ENCODE measurements at regions not wholly inside any gene's neighbourhood (a gene's known extent, or its start where the extent isn't known, plus 50 kb on each side); places are given as distances from the start of the nearest gene placed in this dataset.

DNA sequence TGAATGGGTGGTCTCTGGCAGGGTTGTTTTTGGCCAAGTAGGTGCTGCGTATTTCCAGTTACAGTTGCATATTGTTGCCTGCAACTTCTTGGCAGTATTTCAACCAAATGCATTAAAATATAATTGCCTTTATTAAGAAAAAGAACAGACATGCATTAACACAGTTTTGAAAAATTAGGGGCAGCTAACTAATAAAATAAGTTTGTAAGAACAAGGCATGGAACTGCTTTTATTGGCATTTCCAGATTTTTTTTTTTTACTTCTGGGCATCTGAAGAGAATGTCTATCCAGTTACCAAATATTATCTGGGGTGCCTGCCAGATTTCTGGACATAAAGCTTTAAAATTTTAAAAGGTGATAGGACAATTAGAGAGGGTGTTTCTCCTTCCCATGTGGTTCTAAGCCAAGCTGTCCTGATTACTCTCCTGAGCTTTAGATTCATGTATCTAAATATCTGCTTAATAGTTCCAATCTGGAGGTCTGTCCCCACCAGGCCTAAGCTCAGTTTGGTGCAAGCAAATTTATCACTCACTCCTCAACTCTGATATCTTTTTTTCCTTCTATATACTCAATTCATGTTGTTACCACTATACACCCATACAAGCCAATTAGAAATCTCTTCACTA lies 553.3 kb upstream of the USP24 start:
- TF ChIP-seq, protein P1, sequence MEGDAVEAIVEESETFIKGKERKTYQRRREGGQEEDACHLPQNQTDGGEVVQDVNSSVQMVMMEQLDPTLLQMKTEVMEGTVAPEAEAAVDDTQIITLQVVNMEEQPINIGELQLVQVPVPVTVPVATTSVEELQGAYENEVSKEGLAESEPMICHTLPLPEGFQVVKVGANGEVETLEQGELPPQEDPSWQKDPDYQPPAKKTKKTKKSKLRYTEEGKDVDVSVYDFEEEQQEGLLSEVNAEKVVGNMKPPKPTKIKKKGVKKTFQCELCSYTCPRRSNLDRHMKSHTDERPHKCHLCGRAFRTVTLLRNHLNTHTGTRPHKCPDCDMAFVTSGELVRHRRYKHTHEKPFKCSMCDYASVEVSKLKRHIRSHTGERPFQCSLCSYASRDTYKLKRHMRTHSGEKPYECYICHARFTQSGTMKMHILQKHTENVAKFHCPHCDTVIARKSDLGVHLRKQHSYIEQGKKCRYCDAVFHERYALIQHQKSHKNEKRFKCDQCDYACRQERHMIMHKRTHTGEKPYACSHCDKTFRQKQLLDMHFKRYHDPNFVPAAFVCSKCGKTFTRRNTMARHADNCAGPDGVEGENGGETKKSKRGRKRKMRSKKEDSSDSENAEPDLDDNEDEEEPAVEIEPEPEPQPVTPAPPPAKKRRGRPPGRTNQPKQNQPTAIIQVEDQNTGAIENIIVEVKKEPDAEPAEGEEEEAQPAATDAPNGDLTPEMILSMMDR (conservative IDR thresholded peaks at IDR 0.05 in 1 of 2, IDR thresholded peaks at IDR 0.05 in 1 of 2; ENCODE audit: extremely low read depth in 1 of 2, insufficient read depth in 1 of 2, low read depth in 1 of 2, low read length in 2 of 2): no peak
- TF ChIP-seq EZH2 (IDR thresholded peaks at IDR 0.05; ENCODE audit: borderline replicate concordance, low read length): no peak

Data from mammary epithelial cell (primary cell).